Heart left ventricle (tissue), 16 donors: ENCODE measurements at regions not wholly inside any gene's neighbourhood (a gene's known extent, or its start where the extent isn't known, plus 50 kb on each side); places are given as distances from the start of the nearest gene placed in this dataset.

ENCODE experiments used
- ATAC-seq, 4 donors: fragments of 200-7000 bp; cut with Tn5 transposase; one replicate each; pipeline ENCODE4 v1.9.1; 2020 to 2022; ENCODE audit warnings: moderate library complexity in 4 of 4, mild to moderate bottlenecking in 3 of 4, moderate number of reproducible peaks in 1 of 4
- DNase-seq, 5 donors: peaks; one replicate each; pipeline ENCODE4 v3.0.0-alpha.2; 2020
- H3K27ac ChIP-seq, 12 donors: fragments of 200-600 bp; sonication (generic) in 4 of 12; one replicate each; pipeline versions ENCODE4 v1.5.0 to v1.8.0; 2016 to 2022; ENCODE audit warnings: mild to moderate bottlenecking in 2 of 12
- H3K27me3 ChIP-seq, 9 donors: fragments of 200-600 bp; sonication (generic) in 2 of 9; one replicate each; pipeline versions ENCODE4 v1.5.1 to v1.8.0; 2016 to 2022; ENCODE audit warnings: mild to moderate bottlenecking in 3 of 9
- H3K36me3 ChIP-seq, 9 donors: fragments of 200-600 bp; sonication (generic) in 2 of 9; one replicate each; pipeline versions ENCODE4 v1.5.0 to v1.8.0; 2018 to 2022; ENCODE audit warnings: mild to moderate bottlenecking in 2 of 9
- H3K4me1 ChIP-seq, 12 donors: fragments of 200-600 bp; sonication (generic) in 4 of 12; one replicate each; pipeline versions ENCODE4 v1.5.0 to v1.8.0; 2016 to 2022; ENCODE audit warnings: mild to moderate bottlenecking in 3 of 12
- H3K4me3 ChIP-seq, 12 donors: fragments of 200-600 bp; sonication (generic) in 4 of 12; one replicate each; pipeline versions ENCODE4 v1.5.0 to v1.8.0; 2017 to 2022; ENCODE audit warnings: mild to moderate bottlenecking in 9 of 12, moderate library complexity in 4 of 12
- H3K9me3 ChIP-seq, 12 donors: fragments of 200-600 bp; sonication (generic) in 4 of 12; one replicate each; pipeline versions ENCODE4 v1.5.0 to v1.8.0; 2016 to 2022; ENCODE audit warnings: mild to moderate bottlenecking in 1 of 12
- POLR2A ChIP-seq, 2 donors: fragments of 450-650 bp; IDR thresholded peaks; one replicate each; pipeline ENCODE4 v1.6.1; 2017; ENCODE audit warnings: antibody characterized with exemption in 2 of 2, mild to moderate bottlenecking in 2 of 2, moderate library complexity in 2 of 2
- WGBS, 4 donors: extraction: QIAGEN DNeasy Blood & Tissue Kit in 2 of 4; methylation state at CpG; one replicate each; pipeline versions ENCODE4 v1.1.5 to v1.1.7; 2013 to 2018; 5-methylcytosine and 5-hydroxymethylcytosine counted together
- intact Hi-C, 10 donors: fragments of 100-400 bp; cut with DNase I; formaldehyde crosslinking; loops; one replicate each; pipeline versions ENCODE4 v1.11.1 to v1.14.2; 2022
- TF ChIP-seq, protein P1 (sequence below), 12 donors: fragments of 200-600 bp; sonication (generic) in 4 of 12; IDR thresholded peaks; one replicate each; pipeline versions ENCODE4 v1.5.0 to v1.8.0; 2018 to 2022; ENCODE audit warnings: antibody characterized with exemption in 12 of 12, mild to moderate bottlenecking in 5 of 12
- donor health status: ischemic (EF 13 %, LVEDD 7.1; RV severe dilation, severe dysfunction).
- donor health status: healthy with polysubstance abuse.
- donor health status: DM: no; HTN: yes; CAD: no.
- donor health status: DM: no; HTN: no; CAD: no.
- donor health status: ischemic (EF 25% LVEDD 6.9; RV normal size, moderate dysfunction).
- donor health status: ischemic (EF 25% LVEDD 5.7; RV mildly dilated, moderate dysfunction).
- donor health status: healthy.
- donor health status: DM: yes; HTN: yes; CAD: no.
- donor health status: ischemic (EF 35%, LVEDD 5.7; RV mildly dilated, moderate dysfunction).
- donor health status: nonischemic (EF 11% LVEDD 7.7; RV severe dilation, severe dysfunction).
- donor health status: DM: yes; HTN: yes; CAD: no.
- donor health status: PGD.
- donor health status: ischemic (EF 29% LVEDD 5.4; RV normal size, mild dysfunction).
- donor health status: nonischemic (EF 23%, LVEDD 6.1; RV moderate dilation, normal function).

GRCh38 chr6:71460933-71461332 is 172.3 kb downstream of the OGFRL1 start:
- WGBS, 4 donors = 90 to 96% (median 94%) methylated on average over 3 of the region's 3 CpGs
- TF ChIP-seq, protein P1, sequence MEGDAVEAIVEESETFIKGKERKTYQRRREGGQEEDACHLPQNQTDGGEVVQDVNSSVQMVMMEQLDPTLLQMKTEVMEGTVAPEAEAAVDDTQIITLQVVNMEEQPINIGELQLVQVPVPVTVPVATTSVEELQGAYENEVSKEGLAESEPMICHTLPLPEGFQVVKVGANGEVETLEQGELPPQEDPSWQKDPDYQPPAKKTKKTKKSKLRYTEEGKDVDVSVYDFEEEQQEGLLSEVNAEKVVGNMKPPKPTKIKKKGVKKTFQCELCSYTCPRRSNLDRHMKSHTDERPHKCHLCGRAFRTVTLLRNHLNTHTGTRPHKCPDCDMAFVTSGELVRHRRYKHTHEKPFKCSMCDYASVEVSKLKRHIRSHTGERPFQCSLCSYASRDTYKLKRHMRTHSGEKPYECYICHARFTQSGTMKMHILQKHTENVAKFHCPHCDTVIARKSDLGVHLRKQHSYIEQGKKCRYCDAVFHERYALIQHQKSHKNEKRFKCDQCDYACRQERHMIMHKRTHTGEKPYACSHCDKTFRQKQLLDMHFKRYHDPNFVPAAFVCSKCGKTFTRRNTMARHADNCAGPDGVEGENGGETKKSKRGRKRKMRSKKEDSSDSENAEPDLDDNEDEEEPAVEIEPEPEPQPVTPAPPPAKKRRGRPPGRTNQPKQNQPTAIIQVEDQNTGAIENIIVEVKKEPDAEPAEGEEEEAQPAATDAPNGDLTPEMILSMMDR (IDR thresholded peaks at IDR 0.05) = no peak
- TF ChIP-seq POLR2A (IDR thresholded peaks at IDR 0.05) = no peak
- no peak for DNase-seq
- Histone ChIP-seq H3K4me1 (no peaks in the 10 kb centered on the region), H3K4me3 (no peak overlapping the region), H3K9me3 (peaks cover 0 to 25% (median 2%) of the 10 kb centered on the region in 12 donors), H3K36me3 (no peaks in the 10 kb centered on the region), H3K27ac (no peak overlapping the region), H3K27me3 (no peaks in the 10 kb centered on the region)
- ATAC-seq = no peak
- intact Hi-C loops = no loop called here

DNA sequence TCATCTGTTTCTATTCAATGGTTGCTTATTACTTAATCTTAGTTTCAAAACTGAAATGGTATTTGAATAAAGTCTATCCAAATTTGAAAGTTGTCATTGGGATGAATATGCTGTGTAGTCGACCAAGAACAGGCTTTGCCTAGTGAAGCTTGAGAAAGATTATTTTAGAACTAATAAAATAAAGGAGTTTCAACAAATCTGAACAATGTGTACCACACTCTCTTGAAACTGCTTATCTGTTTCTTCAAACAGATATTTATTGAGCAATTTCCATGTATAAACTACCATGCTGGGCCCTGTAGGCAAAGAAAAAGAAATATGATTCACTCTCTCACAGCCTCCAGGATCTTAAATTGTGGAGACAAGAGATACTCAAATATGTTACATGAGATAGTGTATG is 174.4 kb downstream of the OGFRL1 start:
- H3K4me3 ChIP-seq = no peak overlapping the region
- H3K4me1 ChIP-seq = no peaks in the 10 kb centered on the region
- intact Hi-C loops = no loop called here
- H3K9me3 ChIP-seq = peaks cover 0 to 27% (median 2%) of the 10 kb centered on the region in 12 donors
- H3K36me3 ChIP-seq = no peaks in the 10 kb centered on the region
- TF ChIP-seq, protein P1 (IDR thresholded peaks at IDR 0.05) = no peak
- TF ChIP-seq POLR2A (IDR thresholded peaks at IDR 0.05) = no peak
- 86 to 93% (median 89%) methylated on average over 1 of the region's 1 CpG for WGBS, 4 donors
- H3K27me3 ChIP-seq = no peaks in the 10 kb centered on the region
- DNase-seq (no peak), ATAC-seq (no peak)
- H3K27ac ChIP-seq = no peak overlapping the region

GRCh38 chr6:71465096-71465495 is 176.5 kb downstream of the OGFRL1 start:
- Histone ChIP-seq H3K36me3 (no peaks in the 10 kb centered on the region), H3K4me3 (no peak overlapping the region), H3K4me1 (peaks cover 0 to 6% (median 0%) of the 10 kb centered on the region in 12 donors), H3K9me3 (peaks cover 0 to 27% (median 2%) of the 10 kb centered on the region in 12 donors), H3K27me3 (no peaks in the 10 kb centered on the region), H3K27ac (no peak overlapping the region)
- DNase-seq = no peak
- intact Hi-C loops = no loop called here
- WGBS, 4 donors = 35 to 50% (median 48%) methylated on average over 1 of the region's 1 CpG
- ATAC-seq = no peak
- TF ChIP-seq POLR2A (IDR thresholded peaks at IDR 0.05) = no peak
- TF ChIP-seq, protein P1 (IDR thresholded peaks at IDR 0.05) = no peak

GRCh38 chr6:71466362-71466761 is 177.8 kb downstream of the OGFRL1 start:
- no peak for ATAC-seq
- Histone ChIP-seq H3K27ac (no peak overlapping the region), H3K36me3 (no peaks in the 10 kb centered on the region), H3K4me3 (no peak overlapping the region), H3K27me3 (no peaks in the 10 kb centered on the region), H3K4me1 (peaks cover 0 to 6% (median 0%) of the 10 kb centered on the region in 12 donors), H3K9me3 (peaks cover 0 to 27% (median 2%) of the 10 kb centered on the region in 12 donors)
- 97 to 100% (median 99%) methylated on average over 1 of the region's 1 CpG for WGBS, 4 donors
- intact Hi-C loops = no loop called here
- DNase-seq = no peak
- TF ChIP-seq POLR2A (IDR thresholded peaks at IDR 0.05) = no peak
- TF ChIP-seq, protein P1 (IDR thresholded peaks at IDR 0.05) = no peak
